GM21381 (cell line): ENCODE measurements at regions not wholly inside any gene's neighbourhood (a gene's known extent, or its start where the extent isn't known, plus 50 kb on each side); places are given as distances from the start of the nearest gene placed in this dataset.
"Not testable (repeated sequence)": the region's sequence is repeated elsewhere in the genome, so short reads cannot be mapped to it uniquely, and the experiment has no call there.

ENCODE experiments used
- ATAC-seq: cut with Tn5 transposase; IDR thresholded peaks from one replicate; pipeline ENCODE4 v1.9.1; 2021; ENCODE audit warnings: mild to moderate bottlenecking, moderate library complexity; ENCODE audit not compliant: unreplicated experiment

- ATAC-seq = no peak
Measured at GRCh38 chr13:61989978-61990377, 574.3 kb upstream of the PCDH20 start.

GRCh38 chr13:61988810-61989209 lies 573.2 kb upstream of the PCDH20 start:
- no peak for ATAC-seq

GRCh38 chr13:61975001-61975400 lies 559.4 kb upstream of the PCDH20 start:
- ATAC-seq = no peak

- ATAC-seq = no peak
Measured at GRCh38 chr13:61965756-61966155, 550.1 kb upstream of the PCDH20 start.

GRCh38 chr13:61960981-61961380 lies 545.3 kb upstream of the PCDH20 start:
- no peak for ATAC-seq

GRCh38 chr13:61954092-61954491 lies 538.4 kb upstream of the PCDH20 start:
- no peak for ATAC-seq

- ATAC-seq = no peak
Measured at GRCh38 chr13:61950828-61951227, 535.2 kb upstream of the PCDH20 start.

GRCh38 chr13:61944329-61944929 lies 528.8 kb upstream of the PCDH20 start:
- no peak for ATAC-seq

GRCh38 chr13:61935710-61936109 lies 520.1 kb upstream of the PCDH20 start:
- no peak for ATAC-seq

- no peak for ATAC-seq
Measured at GRCh38 chr13:61927648-61928047, 512.0 kb upstream of the PCDH20 start.

- no peak for ATAC-seq
Measured at GRCh38 chr13:61918841-61919240, 503.2 kb upstream of the PCDH20 start.

GRCh38 chr13:61916483-61916882 lies 500.8 kb upstream of the PCDH20 start:
- ATAC-seq = no peak

GRCh38 chr13:61913183-61913582 lies 497.5 kb upstream of the PCDH20 start:
- no peak for ATAC-seq

GRCh38 chr13:61908906-61909615 lies 493.4 kb upstream of the PCDH20 start:
- ATAC-seq = no peak

- ATAC-seq = no peak
Measured at GRCh38 chr13:61905054-61905453, 489.4 kb upstream of the PCDH20 start.

GRCh38 chr13:61901946-61902541 lies 486.4 kb upstream of the PCDH20 start:
- no peak for ATAC-seq

GRCh38 chr13:61900033-61900432 lies 484.4 kb upstream of the PCDH20 start:
- no peak for ATAC-seq

GRCh38 chr13:61898207-61898606 lies 482.6 kb upstream of the PCDH20 start:
- ATAC-seq = no peak

- no peak for ATAC-seq
Measured at GRCh38 chr13:61891401-61891800, 475.8 kb upstream of the PCDH20 start.

GRCh38 chr13:61884830-61885229 lies 469.2 kb upstream of the PCDH20 start:
- no peak for ATAC-seq

GRCh38 chr13:61880578-61881283 lies 465.1 kb upstream of the PCDH20 start:
- ATAC-seq = no peak

GRCh38 chr13:61878565-61878964 lies 462.9 kb upstream of the PCDH20 start:
- ATAC-seq = not testable (repeated sequence)
